Transverse colon (tissue), 4 donors: ENCODE measurements at regions not wholly inside any gene's neighbourhood (a gene's known extent, or its start where the extent isn't known, plus 50 kb on each side); places are given as distances from the start of the nearest gene placed in this dataset.

ENCODE experiments used
- CTCF ChIP-seq, 5 experiments: fragments of 200-600 bp in 3 of 5; fragments of 450-650 bp in 2 of 5; sonication (generic) in 3 of 5; IDR thresholded peaks; 1 replicate in 2 of 5; 2 replicates in 3 of 5; pipeline ENCODE4 v1.5.1; 2016 to 2017; ENCODE audit warnings: antibody characterized with exemption in 5 of 5, inconsistent platforms in 3 of 5, mild to moderate bottlenecking in 2 of 5, moderate library complexity in 1 of 5
- EP300 ChIP-seq: sonication (generic); formaldehyde crosslinking; IDR thresholded peaks from one replicate; pipeline ENCODE4 v1.6.1; 2017; ENCODE audit warnings: antibody characterized with exemption, low read depth
- POLR2A ChIP-seq: fragments of 450-650 bp; IDR thresholded peaks from one replicate; pipeline ENCODE4 v1.6.1; 2016; ENCODE audit warnings: antibody characterized with exemption, mild to moderate bottlenecking, moderate library complexity
- POLR2AphosphoS5 ChIP-seq, 3 donors: sonication (generic); formaldehyde crosslinking; IDR thresholded peaks; one replicate each; pipeline ENCODE4 v1.6.1; 2016; ENCODE audit warnings: antibody characterized with exemption in 3 of 3

DNA sequence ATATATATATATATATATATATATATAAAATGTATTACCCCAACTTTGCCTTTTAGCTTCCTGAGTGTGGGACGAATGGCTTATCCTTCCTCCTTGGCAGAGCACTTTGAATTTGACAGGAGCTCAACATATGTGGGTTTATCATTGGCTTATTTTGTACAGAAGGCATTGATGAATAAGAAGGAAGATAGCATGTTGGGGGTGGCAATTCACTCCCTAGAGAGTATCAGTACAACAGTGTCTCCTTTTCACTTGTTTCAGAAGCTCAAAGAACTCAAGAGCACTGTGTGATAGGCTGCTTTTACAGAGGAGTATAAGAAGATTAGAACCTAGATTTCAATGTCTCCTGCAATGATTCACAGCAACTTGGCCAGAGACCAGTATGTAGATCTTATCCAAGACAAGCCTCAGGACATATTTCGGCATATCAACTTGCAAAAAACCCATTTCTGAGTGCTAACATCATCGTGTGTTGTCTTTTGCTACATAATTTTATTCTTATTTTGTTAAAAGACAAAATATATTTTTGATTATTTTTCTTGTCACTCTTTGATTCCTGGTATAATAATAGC lies 345.8 kb downstream of the SOCS6 start:
- TF ChIP-seq POLR2A: no peak
- no peak for TF ChIP-seq CTCF (IDR thresholded peaks at IDR 0.05)
- TF ChIP-seq EP300: no peak
- TF ChIP-seq POLR2AphosphoS5 (IDR thresholded peaks at IDR 0.05): no peak
